Neural progenitor cell (in vitro differentiated cells): ENCODE measurements at regions not wholly inside any gene's neighbourhood (a gene's known extent, or its start where the extent isn't known, plus 50 kb on each side); places are given as distances from the start of the nearest gene placed in this dataset.

Source experiments
- DNase-seq: peaks from one replicate; pipeline ENCODE4 v3.0.0-alpha.2; 2016; ENCODE audit warnings: low spot score
- H2AFZ ChIP-seq: fragments of 200-600 bp; sonication (generic); replicated peaks from 2 replicates; pipeline ENCODE4 v1.6.1; 2016; ENCODE audit warnings: antibody characterized with exemption
- H3F3A ChIP-seq: fragments of 200-600 bp; sonication (generic); 2 replicates; pipeline ENCODE4 v1.6.1; 2016; ENCODE audit warnings: antibody characterized with exemption, low read depth
- H3K27ac ChIP-seq: fragments of 200-600 bp; sonication (generic); 2 replicates; pipeline ENCODE4 v1.5.1; 2016; ENCODE audit warnings: mild to moderate bottlenecking
- H3K27me3 ChIP-seq: fragments of 200-600 bp; sonication (generic); 2 replicates; pipeline ENCODE4 v1.6.1; 2016; ENCODE audit warnings: mild to moderate bottlenecking, moderate library complexity
- H3K36me3 ChIP-seq: fragments of 200-600 bp; sonication (generic); 2 replicates; pipeline ENCODE4 v1.5.1; 2016
- H3K4me1 ChIP-seq: fragments of 200-600 bp; sonication (generic); 2 replicates; pipeline ENCODE4 v1.6.1; 2016; ENCODE audit warnings: mixed run types
- H3K4me2 ChIP-seq: fragments of 200-600 bp; sonication (generic); 2 replicates; pipeline ENCODE4 v1.6.1; 2016
- H3K4me3 ChIP-seq: fragments of 200-600 bp; sonication (generic); 2 replicates; pipeline ENCODE4 v1.5.1; 2016
- H3K79me2 ChIP-seq: fragments of 200-600 bp; sonication (generic); 2 replicates; pipeline ENCODE4 v1.6.1; 2016; ENCODE audit warnings: low read depth
- H3K9ac ChIP-seq: fragments of 200-600 bp; sonication (generic); 2 replicates; pipeline ENCODE4 v1.6.1; 2016
- H3K9me3 ChIP-seq: fragments of 200-600 bp; sonication (generic); 2 replicates; pipeline ENCODE4 v1.5.1; 2016; ENCODE audit warnings: low read depth
- H4K20me1 ChIP-seq: fragments of 200-600 bp; sonication (generic); 2 replicates; pipeline ENCODE4 v1.6.1; 2016; ENCODE audit warnings: low read depth
- H3K27ac Mint-ChIP-seq: 3 replicates; pipeline ENCODE4 v1.8.0; 2021; ENCODE audit warnings: mixed read lengths
- H3K27me3 Mint-ChIP-seq: 2 replicates; pipeline ENCODE4 v1.8.0; 2022; ENCODE audit warnings: low read depth, mild to moderate bottlenecking, inconsistent platforms, moderate library complexity, mixed read lengths; ENCODE audit not compliant: insufficient read depth
- H3K36me3 Mint-ChIP-seq: 3 replicates; pipeline ENCODE4 v1.8.0; 2021; ENCODE audit warnings: mixed read lengths
- H3K4me1 Mint-ChIP-seq: 3 replicates; pipeline ENCODE4 v1.8.0; 2021; ENCODE audit warnings: mixed read lengths
- H3K4me3 Mint-ChIP-seq: 3 replicates; pipeline ENCODE4 v1.8.0; 2021; ENCODE audit warnings: mild to moderate bottlenecking, moderate library complexity, mixed read lengths
- H3K9me3 Mint-ChIP-seq: 3 replicates; pipeline ENCODE4 v1.8.0; 2020; ENCODE audit warnings: mixed read lengths
- EZH2 ChIP-seq: fragments of 200-600 bp; sonication (generic); IDR thresholded peaks from 2 replicates; pipeline ENCODE4 v1.6.1; 2017; ENCODE audit warnings: antibody characterized with exemption, mild to moderate bottlenecking, moderate library complexity
- EZH2phosphoT487 ChIP-seq: fragments of 200-600 bp; sonication (generic); IDR thresholded peaks from 2 replicates; pipeline ENCODE4 v1.6.1; 2017; ENCODE audit warnings: antibody characterized with exemption
- TF ChIP-seq, protein P1 (sequence below): fragments of 200-600 bp; sonication (generic); IDR thresholded peaks from 2 replicates; pipeline ENCODE4 v1.5.1; 2017; ENCODE audit warnings: antibody characterized with exemption, mild to moderate bottlenecking

DNA sequence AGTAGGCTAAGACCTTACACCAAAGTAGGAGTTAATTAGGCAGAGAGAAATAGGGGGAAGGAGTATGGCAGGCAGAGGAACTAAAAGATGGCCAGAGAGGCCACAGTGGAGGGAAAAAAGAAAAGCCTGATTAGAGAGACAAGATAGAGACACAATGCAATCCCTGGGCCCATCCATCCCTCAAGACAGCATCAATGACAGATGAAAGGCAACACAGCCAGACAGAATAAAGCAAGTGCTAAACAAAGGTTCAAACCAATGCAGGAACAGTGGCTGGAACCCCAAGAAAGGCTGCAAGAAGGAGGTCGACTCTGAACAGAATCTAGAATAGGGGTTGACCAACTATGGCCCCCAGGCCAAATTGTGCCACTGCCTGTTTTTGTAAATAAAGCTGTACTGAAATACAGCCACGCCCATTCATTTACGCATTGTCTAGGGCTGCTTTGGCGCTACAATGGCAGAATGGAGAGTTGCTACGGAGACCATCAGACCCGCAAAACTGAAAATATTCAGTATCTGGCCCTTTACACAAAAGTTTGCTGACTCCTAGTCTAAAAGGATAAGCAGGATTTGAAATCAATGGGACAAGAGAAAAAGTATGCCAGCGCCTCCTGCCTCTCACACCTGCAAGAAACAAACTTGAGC is 473.3 kb upstream of the PSMD7 start:
- peak; percentile 10 for DNase-seq
- Histone ChIP-seq H3K9ac (no peak overlapping the region), H3K9me3 (no peaks in the 10 kb centered on the region), H3K36me3 (no peaks in the 10 kb centered on the region), H3K27me3 (no peaks in the 10 kb centered on the region), H3K4me2 (peak overlapping the region; percentile 5), H3F3A (no peaks in the 10 kb centered on the region), H4K20me1 (no peaks in the 10 kb centered on the region), H3K79me2 (no peaks in the 10 kb centered on the region), H2AFZ (no peak overlapping the region), H3K4me3 (no peak overlapping the region), H3K27ac (no peak overlapping the region), H3K4me1 (peaks cover 5% of the 10 kb centered on the region)
- Mint-ChIP-seq H3K27me3 (peaks cover 3% of the 10 kb centered on the region), H3K36me3 (no peaks in the 10 kb centered on the region), H3K4me1 (peaks cover 12% of the 10 kb centered on the region), H3K27ac (no peak overlapping the region), H3K9me3 (peaks cover 3% of the 10 kb centered on the region), H3K4me3 (no peak overlapping the region)
- no peak for TF ChIP-seq EZH2

DNA sequence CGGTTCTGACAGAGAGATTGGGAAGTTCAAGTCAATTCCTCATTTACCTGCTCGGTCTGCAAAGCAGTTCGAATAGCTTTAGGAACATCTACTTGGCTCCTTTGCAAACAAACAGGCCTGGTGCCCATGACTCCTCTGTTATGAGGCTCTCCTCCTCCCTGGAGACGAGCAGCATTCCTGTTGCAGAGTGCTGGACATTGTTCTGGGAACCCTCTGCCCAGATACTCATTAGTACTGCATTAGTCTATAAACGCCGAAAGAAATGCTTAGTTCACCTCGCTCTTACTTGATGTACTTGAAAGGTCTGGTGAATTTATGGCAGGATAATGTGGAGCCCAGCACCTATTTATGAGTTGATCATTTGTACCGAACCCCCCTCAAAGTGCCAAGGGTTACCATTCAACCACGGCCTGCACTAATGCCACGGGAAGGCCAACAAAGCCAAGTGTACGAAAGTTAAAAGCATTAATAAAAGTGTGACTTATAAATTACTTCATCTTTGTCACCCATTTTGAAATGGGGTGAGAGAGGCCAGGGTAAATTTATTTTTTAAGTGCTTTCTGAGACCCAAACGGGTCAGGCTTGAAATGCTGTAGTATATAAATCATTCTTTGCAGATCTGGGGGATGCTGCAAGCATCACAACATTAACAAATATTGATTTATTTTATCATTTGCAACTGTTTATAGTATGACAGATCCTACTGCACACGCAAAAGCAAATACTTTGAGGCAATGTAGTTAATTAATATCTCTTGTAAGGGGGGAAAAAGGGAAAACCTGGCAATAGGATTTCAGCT is 478.9 kb upstream of the PSMD7 start:
- Histone ChIP-seq H3F3A (no peaks in the 10 kb centered on the region), H3K4me2 (no peak overlapping the region), H3K4me1 (peaks cover 5% of the 10 kb centered on the region), H4K20me1 (no peaks in the 10 kb centered on the region), H3K9me3 (no peaks in the 10 kb centered on the region), H3K79me2 (no peaks in the 10 kb centered on the region), H3K27me3 (no peaks in the 10 kb centered on the region), H3K36me3 (no peaks in the 10 kb centered on the region), H3K27ac (no peak overlapping the region), H3K4me3 (no peak overlapping the region), H3K9ac (no peak overlapping the region), H2AFZ (no peak overlapping the region)
- TF ChIP-seq EZH2 (no peak), EZH2phosphoT487 (no peak)
- TF ChIP-seq, protein P1, sequence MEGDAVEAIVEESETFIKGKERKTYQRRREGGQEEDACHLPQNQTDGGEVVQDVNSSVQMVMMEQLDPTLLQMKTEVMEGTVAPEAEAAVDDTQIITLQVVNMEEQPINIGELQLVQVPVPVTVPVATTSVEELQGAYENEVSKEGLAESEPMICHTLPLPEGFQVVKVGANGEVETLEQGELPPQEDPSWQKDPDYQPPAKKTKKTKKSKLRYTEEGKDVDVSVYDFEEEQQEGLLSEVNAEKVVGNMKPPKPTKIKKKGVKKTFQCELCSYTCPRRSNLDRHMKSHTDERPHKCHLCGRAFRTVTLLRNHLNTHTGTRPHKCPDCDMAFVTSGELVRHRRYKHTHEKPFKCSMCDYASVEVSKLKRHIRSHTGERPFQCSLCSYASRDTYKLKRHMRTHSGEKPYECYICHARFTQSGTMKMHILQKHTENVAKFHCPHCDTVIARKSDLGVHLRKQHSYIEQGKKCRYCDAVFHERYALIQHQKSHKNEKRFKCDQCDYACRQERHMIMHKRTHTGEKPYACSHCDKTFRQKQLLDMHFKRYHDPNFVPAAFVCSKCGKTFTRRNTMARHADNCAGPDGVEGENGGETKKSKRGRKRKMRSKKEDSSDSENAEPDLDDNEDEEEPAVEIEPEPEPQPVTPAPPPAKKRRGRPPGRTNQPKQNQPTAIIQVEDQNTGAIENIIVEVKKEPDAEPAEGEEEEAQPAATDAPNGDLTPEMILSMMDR: no peak
- H3K36me3 Mint-ChIP-seq: no peaks in the 10 kb centered on the region
- DNase-seq: no peak
- H3K27ac Mint-ChIP-seq: peak overlapping the region; percentile 11
- H3K27me3 Mint-ChIP-seq: peaks cover 3% of the 10 kb centered on the region
- no peaks in the 10 kb centered on the region for H3K9me3 Mint-ChIP-seq
- H3K4me1 Mint-ChIP-seq: peaks cover 10% of the 10 kb centered on the region
- no peak overlapping the region for H3K4me3 Mint-ChIP-seq

DNA sequence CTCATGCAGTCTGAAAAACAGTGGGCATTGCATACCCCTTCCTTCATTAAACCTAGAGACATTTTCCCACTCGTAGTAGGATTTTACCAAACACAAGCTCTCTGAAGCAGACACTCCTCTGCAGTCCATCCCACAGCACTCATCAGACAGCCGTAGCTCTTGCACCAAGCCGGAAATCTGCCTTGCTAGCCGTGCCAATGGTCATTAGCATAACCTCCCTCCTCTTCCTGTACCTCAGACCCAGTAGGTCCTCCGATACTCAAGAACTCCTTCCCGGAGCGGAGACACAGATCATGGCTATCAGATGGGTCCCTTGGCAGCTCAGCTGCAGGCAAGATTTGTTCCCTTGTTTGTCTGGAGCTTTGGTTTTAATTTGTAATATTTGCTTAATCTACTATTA is 483.1 kb upstream of the PSMD7 start:
- TF ChIP-seq, protein P1: no peak
- no peak for TF ChIP-seq EZH2phosphoT487
- TF ChIP-seq EZH2: no peak
- Histone ChIP-seq H4K20me1 (no peaks in the 10 kb centered on the region), H3K9ac (no peak overlapping the region), H3K4me3 (no peak overlapping the region), H3K27me3 (no peaks in the 10 kb centered on the region), H3F3A (no peaks in the 10 kb centered on the region), H3K79me2 (no peaks in the 10 kb centered on the region), H3K9me3 (no peaks in the 10 kb centered on the region), H3K36me3 (no peaks in the 10 kb centered on the region), H3K4me1 (peaks cover 2% of the 10 kb centered on the region), H3K27ac (no peak overlapping the region), H2AFZ (peak overlapping the region; percentile 72), H3K4me2 (no peak overlapping the region)
- no peak for DNase-seq
- Mint-ChIP-seq H3K27ac (no peak overlapping the region), H3K36me3 (no peaks in the 10 kb centered on the region), H3K27me3 (peaks cover 1% of the 10 kb centered on the region), H3K4me3 (no peak overlapping the region), H3K4me1 (peaks cover 3% of the 10 kb centered on the region), H3K9me3 (no peaks in the 10 kb centered on the region)

DNA sequence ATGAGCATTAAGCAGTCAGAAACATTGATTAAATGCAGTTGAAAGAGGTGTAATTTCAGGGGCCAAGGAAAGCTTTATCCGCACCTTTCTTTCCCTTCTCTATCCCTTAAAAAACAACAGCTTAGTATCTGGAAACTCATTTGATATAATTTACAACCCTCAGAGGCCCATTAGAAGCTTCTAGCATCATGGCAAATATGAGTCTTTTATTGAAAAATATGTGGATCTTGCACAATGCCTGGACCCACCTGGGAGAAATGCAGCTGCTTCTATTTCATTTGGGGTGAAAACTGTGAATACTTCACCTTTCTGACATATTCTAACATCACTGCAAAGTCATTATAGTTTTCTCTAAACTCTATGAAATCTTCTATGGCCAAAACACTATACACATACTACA is 492.2 kb upstream of the PSMD7 start:
- Histone ChIP-seq H3K9me3 (no peaks in the 10 kb centered on the region), H3K27me3 (no peaks in the 10 kb centered on the region), H3K36me3 (no peaks in the 10 kb centered on the region), H2AFZ (no peak overlapping the region), H3K9ac (no peak overlapping the region), H3K79me2 (no peaks in the 10 kb centered on the region), H4K20me1 (no peaks in the 10 kb centered on the region), H3K27ac (no peak overlapping the region), H3K4me2 (no peak overlapping the region), H3F3A (no peaks in the 10 kb centered on the region), H3K4me1 (no peaks in the 10 kb centered on the region), H3K4me3 (no peak overlapping the region)
- TF ChIP-seq, protein P1: no peak
- TF ChIP-seq EZH2phosphoT487 (no peak), EZH2 (no peak)
- Mint-ChIP-seq H3K4me1 (no peaks in the 10 kb centered on the region), H3K4me3 (no peak overlapping the region), H3K27ac (no peak overlapping the region), H3K9me3 (no peaks in the 10 kb centered on the region), H3K27me3 (peaks cover 2% of the 10 kb centered on the region), H3K36me3 (no peaks in the 10 kb centered on the region)
- DNase-seq: no peak
